ENCODE measurements at regions not wholly inside any gene's neighbourhood (a gene's known extent, or its start where the extent isn't known, plus 50 kb on each side); places are given as distances from the start of the nearest gene placed in this dataset.

DNA sequence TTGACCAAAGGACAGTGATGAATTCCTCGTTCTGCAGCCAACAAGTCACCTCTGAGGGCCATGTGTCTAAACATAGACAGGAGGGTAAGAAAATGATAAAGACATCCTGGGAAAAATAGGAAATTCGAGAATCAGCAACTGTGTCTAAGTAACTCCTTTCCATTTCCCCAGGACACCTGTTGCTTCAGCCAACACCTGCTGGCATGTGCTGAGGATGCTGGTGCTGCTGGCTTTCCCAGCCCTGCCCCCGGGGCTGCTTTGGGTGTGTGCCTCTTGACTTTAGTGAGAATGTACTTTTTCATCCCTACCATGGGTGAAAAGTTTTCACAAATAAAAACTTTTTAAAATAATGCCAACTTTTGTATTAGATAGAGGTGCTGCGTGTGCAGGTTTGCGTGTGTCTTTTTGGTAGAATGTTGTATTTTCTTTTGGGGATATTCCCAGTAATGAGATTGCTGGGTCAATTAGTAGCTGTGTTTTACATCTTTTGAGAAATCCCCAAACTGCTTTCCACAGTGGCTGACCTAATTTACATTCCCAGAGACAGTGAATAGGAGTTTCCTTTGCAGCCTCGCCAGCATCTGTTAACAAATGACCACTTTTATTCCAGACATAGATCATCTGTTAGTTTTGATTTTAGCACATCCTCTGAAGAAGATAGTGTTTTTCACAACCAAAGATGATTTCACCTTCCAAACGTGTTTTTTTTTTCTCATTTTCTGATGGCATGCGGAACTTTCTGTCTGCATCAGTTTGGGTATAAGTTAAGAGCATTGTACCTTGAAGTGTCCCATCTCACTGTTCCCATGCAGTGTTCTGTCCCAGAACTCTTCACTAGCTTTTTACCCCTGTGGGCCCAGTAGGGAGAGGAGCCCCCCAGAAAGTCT, 104.2 kb upstream of the ACBD5 start (continued):
- TF ChIP-seq SIN3A (IDR thresholded peaks at IDR 0.05; ENCODE audit: low read depth, low read length) (no peak), TBL1XR1 (IDR thresholded peaks at IDR 0.05; ENCODE audit: low read depth, low read length) (no peak), KDM1A (IDR thresholded peaks at IDR 0.05; ENCODE audit: borderline replicate concordance) (no peak), USF2 (IDR thresholded peaks at IDR 0.05; ENCODE audit: borderline replicate concordance, low read depth, low read length) (no peak), NR2F1 (conservative IDR thresholded peaks at IDR 0.05) (no peak), BCLAF1 (IDR thresholded peaks at IDR 0.05) (no peak), GABPA (IDR thresholded peaks at IDR 0.05; ENCODE audit: low read depth) (no peak), JUND (IDR thresholded peaks at IDR 0.05; ENCODE audit: low read depth, low read length) (no peak), KLF5 (IDR thresholded peaks at IDR 0.05; ENCODE audit: partially characterized antibody) (no peak), MTA2 (IDR thresholded peaks at IDR 0.05; ENCODE audit: low read depth) (peak; percentile 69), SMC3 (IDR thresholded peaks at IDR 0.05; ENCODE audit: borderline replicate concordance, low read length) (no peak), JUNB (IDR thresholded peaks at IDR 0.05) (peak; percentile 52), ZNF687 (IDR thresholded peaks at IDR 0.05) (no peak), ZNF622 (IDR thresholded peaks at IDR 0.05) (no peak), RAD21 (IDR thresholded peaks at IDR 0.05; ENCODE audit: insufficient read depth, low read depth, low read length) (no peak), CREM (IDR thresholded peaks at IDR 0.05; ENCODE audit: low read depth) (no peak), PAX5 (IDR thresholded peaks at IDR 0.05; ENCODE audit: borderline replicate concordance, low read depth, low read length) (no peak), ATF7 (IDR thresholded peaks at IDR 0.05; ENCODE audit: low read depth) (0 out of 2 replicates have a peak, but pooled peaks have one; percentile 46)
- TF ChIP-seq, protein P1, sequence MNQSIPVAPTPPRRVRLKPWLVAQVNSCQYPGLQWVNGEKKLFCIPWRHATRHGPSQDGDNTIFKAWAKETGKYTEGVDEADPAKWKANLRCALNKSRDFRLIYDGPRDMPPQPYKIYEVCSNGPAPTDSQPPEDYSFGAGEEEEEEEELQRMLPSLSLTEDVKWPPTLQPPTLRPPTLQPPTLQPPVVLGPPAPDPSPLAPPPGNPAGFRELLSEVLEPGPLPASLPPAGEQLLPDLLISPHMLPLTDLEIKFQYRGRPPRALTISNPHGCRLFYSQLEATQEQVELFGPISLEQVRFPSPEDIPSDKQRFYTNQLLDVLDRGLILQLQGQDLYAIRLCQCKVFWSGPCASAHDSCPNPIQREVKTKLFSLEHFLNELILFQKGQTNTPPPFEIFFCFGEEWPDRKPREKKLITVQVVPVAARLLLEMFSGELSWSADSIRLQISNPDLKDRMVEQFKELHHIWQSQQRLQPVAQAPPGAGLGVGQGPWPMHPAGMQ (IDR thresholded peaks at IDR 0.05; ENCODE audit: borderline replicate concordance) = no peak
- TF ChIP-seq, protein P2, sequence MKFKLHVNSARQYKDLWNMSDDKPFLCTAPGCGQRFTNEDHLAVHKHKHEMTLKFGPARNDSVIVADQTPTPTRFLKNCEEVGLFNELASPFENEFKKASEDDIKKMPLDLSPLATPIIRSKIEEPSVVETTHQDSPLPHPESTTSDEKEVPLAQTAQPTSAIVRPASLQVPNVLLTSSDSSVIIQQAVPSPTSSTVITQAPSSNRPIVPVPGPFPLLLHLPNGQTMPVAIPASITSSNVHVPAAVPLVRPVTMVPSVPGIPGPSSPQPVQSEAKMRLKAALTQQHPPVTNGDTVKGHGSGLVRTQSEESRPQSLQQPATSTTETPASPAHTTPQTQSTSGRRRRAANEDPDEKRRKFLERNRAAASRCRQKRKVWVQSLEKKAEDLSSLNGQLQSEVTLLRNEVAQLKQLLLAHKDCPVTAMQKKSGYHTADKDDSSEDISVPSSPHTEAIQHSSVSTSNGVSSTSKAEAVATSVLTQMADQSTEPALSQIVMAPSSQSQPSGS (IDR thresholded peaks at IDR 0.05; ENCODE audit: low read length) = peak; percentile 52; the same call in 1 of the 2 replicates
